KBM-7 (cell line): ENCODE measurements at regions not wholly inside any gene's neighbourhood (a gene's known extent, or its start where the extent isn't known, plus 50 kb on each side); places are given as distances from the start of the nearest gene placed in this dataset.

Experiments
- DNase-seq: peaks from one replicate; pipeline ENCODE4 v3.0.0-alpha.2; 2015
- in situ Hi-C: fragments of 300-500 bp; cut with MboI; formaldehyde crosslinking; loops from 2 replicates; pipeline ENCODE4 v1.14.3; 2020; ENCODE audit warnings: low sequenced_read_pairs, low pct_unique_long_range_greater_than_20kb, mixed read lengths

DNA sequence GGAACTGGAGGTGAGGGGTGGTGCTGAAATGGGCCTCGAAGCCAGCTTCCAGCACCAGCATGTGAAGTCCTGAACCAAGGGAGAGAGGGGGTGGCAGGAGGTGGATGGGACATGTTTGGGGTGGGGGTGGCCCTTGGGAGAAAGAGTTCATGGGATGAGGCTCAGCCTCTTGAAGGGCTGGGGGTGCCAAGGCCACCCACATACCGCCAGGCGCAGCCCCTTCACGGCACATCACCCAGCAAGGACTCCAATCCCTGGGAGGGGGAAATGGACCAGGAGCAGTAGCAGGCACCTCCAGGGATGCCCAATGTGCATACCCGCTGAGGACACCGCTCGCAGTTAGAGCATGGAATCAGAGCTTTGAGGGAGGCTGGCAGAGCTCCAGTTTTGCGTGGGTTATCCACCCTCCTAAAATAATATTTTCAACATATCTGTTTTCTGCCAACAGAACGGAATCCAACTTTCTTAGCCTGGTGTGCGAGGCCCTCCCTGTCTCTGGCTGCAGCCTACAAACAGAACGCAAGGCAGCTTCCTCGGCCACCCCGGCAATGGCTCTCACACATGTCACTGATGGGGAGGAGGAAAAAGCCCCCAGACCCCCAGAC lies 140.5 kb upstream of the VSTM2B start:
- DNase-seq = no peak
- in situ Hi-C loops = no loop called here

DNA sequence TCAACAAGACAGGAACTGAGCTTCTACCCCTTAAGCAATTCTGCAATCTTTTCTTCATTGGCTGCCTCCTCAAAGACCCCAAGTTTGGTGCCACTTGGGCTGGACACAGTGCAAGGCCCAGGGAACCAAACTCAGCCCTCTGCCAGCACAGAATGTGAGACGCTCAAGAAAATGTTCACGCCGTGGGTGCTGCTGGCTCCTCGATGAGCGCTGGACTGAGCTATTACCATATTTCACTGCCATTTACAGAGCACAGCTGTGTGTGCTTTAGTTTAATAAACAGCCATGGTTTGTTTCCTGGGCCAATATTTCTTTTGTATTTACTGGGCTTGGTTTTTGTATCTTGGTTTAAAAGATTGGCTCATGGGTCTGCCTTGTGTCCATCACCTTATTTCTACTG lies 138.8 kb upstream of the VSTM2B start:
- in situ Hi-C loops = no loop called here
- DNase-seq = no peak

DNA sequence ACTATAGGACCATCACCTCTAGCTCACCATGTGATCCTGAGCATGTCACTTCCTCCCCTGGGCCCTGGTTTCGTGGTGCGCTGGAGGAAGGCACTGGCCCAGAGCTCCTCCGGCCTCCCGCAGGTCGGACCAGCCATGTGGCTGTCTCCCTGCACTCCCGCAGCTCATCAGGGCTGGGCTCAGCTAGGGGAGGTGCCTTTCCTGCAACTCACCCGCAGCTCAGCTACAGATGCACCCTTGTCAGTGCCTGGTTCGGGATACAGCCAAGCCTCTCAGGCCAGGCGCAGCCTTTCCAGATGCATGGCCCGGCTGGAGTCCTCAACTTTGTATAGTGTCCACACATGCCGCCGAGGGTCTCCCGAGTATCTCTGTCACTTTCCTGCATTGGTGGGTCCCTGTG lies 138.2 kb upstream of the VSTM2B start:
- no peak for DNase-seq
- in situ Hi-C loops = no loop called here

DNA sequence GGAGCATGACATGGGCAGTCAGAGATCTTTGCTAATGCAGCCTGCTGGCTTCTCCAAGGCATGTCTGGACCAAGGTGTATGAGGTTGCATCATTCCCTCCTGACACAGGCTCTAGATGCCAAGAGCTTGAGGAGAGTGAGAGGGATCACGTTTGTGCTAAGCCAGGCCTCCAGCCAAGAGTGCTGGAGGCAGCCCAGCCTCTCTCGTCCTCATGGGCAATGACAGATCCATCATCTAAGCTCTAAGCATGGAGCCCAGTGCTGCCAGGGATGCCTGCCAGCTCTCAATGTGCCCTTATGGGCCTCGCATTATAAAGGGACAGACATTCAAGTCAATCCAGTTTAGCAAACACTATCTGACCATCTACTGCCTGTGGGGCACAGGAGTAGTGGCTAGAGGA lies 136.3 kb upstream of the VSTM2B start:
- in situ Hi-C loops = no loop called here
- DNase-seq = no peak

DNA sequence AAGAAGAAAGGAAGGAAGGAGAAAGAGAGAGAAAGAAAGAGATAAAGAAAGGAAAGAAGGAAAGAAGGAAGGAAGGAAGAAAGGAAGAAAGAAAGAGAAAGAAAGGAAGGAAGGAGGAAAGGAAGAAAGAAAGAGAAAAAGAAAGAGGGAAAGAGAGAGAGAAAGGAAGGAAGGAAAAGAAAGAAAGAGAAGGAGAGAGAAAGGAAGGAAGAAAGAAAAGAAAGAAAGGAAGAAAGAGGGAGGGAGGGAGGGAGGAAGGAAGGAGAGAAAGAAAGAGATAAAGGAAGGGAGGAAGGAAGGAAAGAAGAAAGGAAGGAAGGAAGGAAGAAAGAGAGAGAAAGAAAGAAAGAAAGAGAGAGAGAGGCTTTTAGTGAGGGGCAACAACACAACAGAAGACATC lies 135.1 kb upstream of the VSTM2B start:
- in situ Hi-C loops = no loop called here
- no peak for DNase-seq

DNA sequence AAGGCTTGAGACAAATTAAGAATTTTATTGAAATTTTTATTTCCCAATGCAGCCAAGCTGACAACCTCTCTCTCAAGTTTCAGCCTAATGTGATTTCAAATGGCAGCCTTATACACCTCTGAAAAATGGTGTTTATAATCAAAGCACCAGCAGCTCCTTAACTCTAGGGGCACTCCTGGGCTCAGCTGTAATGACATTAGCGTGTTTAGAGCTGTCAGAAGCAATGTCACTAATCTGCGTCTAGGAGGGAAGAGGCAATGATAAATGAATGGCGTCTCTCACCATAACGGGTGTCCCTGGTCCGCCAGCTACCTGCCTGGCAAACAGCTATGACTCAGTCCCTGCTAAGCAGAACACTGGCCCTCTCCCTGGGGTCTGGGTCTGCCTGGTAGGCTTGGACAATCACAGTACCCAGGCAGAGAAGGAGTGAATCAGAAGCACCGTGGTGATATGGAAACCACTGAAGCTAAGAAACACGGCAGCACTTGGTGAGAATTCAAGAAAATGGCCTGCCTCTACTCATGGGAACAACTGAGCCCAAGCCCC lies 131.8 kb upstream of the VSTM2B start:
- no peak for DNase-seq
- in situ Hi-C loops = no loop called here

DNA sequence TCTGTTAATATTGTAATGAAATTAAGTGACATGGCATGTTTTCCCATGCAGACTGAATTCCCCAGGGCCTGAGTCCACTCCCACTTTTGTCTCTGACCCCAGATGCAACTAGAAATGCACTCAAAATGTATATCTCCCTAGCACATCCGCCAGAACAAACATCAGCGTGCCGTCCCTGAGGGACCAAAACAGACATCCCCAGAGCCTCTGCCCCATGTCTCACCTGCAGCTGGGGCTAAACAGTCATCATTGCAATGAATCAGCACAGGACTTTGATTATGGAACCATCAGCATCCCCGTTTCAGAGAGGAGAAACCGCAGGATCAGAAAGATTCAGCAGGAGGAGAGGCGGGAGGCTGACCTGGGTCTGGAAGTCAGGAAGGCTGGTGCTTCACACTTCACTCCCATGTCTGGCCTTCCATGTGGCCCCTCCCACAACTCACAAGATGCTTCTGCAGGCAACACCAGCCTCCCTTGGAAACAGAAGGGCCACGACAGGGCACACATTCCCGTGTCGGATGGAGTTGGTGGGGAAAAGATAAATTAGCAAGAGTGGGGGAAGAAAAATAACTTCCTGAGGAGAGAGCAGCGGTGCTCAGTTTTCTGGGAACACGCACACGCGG lies 130.6 kb upstream of the VSTM2B start:
- no peak for DNase-seq
- in situ Hi-C loops = no loop called here

DNA sequence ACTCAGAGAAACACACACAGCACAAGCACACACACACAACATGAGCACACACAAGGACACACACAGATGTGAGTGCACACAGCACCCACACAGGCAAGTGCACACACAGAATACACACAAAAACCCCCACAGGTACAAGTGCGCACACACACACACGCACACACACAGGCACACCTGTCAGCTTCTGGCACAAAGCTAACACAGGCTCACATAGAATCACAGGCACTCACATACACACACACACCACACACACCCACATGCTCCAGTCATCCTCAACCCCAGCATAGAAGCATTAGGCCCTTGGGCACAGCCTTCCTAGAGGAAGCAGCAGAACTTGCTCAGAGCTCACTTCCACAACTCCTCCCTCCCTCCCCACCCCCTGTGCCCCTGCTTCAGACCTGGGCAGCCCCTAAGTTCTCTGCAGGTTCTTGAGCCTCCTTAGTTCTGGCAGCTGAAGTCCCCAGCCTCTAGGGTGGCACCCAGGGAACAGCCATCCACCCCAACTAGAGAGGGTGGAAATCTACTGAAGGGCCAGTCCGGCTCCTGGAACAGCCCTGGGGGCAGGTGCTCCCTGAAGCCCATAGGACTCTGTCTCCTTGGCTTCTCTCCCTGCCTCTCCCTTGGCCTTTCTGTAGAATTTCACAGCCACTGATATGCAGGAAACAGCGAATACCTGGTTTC lies 129.9 kb upstream of the VSTM2B start:
- DNase-seq = no peak
- in situ Hi-C loops = no loop called here

DNA sequence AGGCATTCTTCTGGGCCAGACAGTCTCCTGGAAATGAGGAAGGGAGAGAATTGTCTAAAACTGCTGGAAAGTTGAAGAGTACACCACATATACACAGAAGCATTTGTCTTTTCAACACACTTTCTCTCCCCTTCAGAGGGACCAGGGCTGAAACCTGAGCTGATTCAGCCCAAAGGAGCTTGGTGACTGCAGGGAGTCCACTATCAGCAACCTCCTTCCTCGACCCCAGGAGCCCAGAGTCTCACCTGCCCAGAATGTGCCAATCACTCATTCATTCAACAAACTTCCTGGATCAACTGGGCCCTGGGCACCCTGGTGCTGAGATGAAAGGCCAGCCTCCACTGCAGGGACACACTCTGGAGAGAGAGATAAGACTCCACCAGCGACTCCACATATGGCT lies 128.9 kb upstream of the VSTM2B start:
- DNase-seq = no peak
- in situ Hi-C loops = no loop called here

DNA sequence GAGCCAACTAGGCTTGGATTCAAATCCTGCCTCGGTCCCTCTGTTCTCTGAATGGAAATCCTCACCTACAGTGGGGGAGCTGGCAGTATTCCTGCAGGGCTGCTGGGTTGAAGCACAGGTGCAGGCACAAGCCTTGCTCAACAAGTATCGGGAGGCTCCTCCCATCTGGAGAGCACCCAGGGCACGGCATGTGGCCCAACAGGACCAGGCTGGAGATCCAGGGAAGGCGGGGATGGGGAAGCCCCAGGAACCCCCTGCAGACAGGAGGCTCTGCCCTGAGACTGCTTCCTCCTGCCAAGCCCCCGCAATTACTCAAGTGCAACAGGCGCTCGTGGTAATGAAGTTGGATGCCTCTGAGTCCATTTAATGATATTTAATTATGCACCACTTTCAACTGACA lies 128.0 kb upstream of the VSTM2B start:
- in situ Hi-C loops = no loop called here
- no peak for DNase-seq

DNA sequence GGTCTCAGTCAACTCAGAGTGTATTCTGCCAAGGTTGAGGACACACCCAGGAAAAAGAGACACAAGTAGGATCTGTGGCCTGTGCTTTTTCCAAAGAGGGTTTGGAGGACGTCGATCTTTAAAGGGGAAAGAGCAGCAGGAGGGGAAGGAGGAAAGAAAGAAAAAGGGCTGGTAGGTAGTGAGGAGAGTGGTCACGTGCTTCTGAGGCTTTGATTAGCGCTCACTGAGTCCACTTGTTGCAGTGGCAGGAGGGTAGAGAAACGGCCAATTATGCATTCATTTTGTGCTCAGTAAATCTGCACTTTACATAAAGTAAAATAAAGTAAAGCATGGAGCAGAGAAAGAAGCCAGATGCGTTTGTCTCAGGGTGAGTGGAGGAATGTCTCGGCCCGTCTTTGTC lies 126.0 kb upstream of the VSTM2B start:
- no peak for DNase-seq
- in situ Hi-C loops = no loop called here

DNA sequence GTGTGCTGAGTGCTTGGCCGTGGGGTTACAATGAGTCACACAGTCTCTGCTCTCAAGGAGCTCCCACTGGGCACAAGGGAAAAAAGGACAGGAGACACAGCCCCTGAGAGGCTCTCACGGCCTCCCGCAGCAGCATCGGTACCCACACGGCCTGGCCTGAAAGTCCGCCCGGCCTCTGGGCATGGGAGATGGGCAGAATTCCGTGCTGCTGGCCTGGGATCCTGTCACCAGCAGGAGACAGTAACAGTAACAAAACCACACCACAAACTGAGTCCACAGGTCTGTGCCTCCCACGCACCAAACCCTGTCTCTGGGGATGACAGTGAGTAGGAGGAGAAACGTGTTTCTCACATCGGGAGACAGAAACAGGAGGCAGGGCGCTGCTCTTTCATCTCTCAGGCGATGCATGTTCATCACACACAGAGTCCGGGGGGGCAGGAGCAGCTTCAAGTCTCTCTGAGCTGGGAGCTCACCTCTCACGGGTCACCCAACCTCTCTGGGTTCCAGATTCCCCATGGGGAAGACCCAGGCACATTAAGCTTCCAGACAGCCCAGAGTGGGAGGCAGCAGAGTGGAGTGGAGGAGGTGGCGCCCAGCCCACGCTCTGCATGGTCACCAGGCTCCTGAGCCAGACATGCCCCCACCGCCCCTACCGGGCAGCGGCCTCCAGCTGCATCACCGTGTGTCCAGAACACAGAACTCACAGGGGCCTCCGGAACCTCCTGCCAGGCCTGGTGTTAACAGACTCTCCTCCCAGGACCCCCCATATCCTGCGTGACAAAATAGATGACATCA lies 124.7 kb upstream of the VSTM2B start:
- no peak for DNase-seq
- in situ Hi-C loops = no loop called here

DNA sequence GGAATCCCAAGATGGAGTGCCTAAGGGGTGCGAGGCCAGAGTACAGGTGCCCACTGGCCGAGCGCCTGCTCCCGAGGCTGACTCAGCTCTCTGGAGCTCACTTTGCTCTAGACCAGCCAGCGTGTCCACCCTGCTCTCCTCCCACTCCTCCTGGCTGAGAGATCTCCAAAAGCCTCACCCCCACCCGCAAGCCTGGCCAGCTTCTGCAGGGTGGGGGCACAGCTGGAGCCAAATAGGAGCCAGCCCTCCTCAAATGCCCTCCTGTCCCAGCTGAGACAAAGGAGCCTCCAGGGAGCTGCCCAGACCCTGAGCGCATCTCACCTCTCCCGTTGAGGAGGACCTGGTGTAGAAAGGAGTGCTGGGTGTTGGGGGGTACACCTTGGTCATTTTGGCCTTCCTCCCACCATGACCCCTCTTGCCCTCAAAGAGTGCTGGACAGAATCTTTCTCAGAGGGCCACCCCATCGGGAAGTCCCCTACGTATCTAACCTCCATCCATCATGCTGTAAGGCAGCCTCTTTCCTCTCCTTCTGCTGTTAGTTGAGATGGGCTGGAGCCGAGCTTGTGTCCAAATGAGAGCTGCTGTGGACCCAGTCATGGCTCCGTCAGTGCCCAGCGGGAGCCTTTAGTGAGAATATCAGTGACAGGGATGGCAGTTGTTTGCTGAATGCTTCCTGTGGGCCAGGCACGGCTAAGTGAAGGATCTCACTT lies 123.9 kb upstream of the VSTM2B start:
- in situ Hi-C loops = no loop called here
- no peak for DNase-seq

DNA sequence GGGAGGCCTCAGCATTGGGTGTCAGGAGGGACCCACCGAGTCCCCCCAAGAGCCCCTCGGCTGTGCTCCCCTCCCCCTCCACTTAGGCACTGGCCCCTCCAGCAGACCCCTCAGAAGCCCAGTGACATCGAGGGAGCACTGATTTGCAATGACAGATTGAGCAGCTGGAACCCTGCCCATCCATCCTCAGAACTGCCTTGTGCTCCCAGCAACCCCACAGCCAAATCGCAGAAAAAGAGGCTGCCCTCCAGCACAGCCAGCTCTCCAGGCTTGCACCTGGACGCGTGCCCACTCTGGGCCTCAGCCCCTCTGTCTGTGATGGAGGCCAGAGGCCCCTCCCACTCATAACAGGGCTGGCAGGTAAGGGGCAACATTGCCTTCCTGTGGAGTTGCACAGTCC lies 123.2 kb upstream of the VSTM2B start:
- in situ Hi-C loops = no loop called here

DNA sequence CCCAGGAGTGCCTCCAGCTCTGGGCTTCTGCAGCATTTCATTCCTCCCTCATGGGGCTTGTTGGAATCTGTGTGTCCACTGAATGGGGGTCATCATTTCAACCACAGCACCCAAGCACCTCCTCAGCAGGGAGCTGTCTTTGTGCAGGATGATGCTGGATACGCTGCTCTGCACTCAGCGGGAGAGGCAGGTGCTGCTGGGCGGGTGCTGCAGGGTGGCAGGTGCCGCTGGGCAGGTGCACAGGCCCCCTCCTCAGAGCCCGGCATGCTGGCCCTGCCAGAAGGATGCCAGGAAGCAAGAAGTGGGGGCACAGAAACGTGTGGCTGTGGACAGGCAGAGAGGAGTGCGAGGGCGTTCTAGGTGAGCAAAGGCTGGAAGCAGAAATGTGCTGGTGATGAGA lies 121.8 kb upstream of the VSTM2B start:
- no peak for DNase-seq
- in situ Hi-C loops = no loop called here

More for the DNA sequence above, 123.2 kb upstream of the VSTM2B start:
- DNase-seq = no peak

DNA sequence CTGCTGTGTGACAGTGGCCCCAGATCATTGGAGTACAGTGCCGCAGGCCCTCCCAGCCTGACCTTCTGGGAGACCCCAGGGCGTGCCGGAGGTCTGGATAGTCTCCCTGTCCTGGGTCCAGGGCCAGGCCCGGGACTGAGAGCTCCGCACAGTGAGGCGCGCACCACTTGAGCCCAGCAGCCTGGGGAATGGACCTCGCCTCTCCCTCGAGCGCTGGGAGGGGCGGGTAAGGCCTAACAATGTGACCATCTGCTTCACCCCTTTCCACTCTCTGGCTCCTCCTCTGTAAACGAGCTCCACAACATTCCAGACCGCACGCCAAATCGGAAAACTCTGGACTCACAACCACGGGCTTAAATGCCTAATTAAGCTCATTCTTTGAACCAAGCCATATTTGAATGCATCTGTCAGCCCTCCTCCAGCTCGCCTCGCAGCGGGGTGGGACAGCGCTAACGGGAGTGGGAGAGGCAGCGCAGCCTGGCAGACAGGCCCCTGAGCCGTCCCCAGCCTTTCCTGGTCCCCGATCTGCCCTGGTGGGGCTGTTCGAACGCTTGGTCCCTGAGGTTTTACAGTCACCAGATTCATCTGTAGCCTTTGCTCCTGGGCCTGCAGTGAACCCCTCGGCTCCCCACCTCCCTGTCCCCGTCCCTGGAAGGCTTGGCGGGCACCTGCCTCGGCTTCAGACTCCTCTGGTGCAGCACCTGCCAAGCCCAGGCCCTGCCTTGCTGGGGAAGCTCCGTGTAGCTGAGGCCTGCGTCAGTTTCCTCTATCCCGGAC lies 120.7 kb upstream of the VSTM2B start:
- DNase-seq = no peak
- in situ Hi-C loops = no loop called here

DNA sequence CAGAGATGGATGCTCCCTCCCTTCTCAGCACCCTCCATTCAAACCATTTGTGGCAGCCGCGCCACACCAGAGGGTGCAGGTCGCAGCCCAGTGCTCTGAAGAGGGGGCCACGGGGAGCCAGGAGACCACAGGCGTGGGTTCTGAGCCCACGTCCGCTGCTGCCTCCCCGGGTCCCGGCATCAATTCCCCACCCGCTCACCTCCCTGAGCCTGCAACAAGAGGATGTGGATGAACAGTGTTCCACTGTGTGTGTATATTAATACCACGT lies 120.1 kb upstream of the VSTM2B start:
- no peak for DNase-seq
- in situ Hi-C loops = no loop called here

DNA sequence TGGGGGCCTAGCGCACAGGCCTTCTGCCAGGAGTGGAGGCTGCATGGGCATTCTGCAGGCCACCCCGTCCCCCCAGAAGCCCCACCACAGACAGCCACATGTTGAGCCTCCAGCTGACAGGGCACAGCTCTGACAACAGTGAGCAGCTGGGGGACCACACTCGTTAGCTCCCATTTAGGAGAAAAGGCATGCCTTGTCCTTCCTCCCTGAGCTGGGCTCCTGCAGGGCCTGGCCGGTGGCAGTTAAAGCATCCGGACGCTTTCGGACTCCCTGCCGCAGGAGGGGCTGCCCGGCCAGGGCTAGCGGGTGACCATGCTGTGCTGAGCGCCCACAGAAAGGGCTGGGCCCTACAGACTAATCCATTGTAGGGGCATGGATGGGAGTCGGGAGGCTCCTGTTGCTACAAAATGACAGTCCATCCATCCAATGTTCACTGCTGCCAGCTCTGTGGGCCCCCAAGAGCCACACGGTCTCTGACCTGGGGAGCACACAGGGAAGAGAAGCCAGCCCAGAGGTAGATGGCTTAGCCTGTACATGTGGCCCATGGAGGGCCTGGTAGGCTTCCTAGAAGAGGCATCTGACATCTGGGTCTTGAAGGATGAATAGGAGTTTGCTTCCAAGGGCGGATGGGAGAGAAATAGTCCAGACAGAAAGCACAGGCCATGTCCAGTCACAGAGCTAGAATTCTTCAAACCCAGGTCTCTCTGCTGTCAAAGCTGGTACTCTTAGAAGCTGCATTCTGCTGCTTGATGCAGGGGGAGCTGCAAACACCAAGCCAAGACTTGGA lies 116.5 kb upstream of the VSTM2B start:
- DNase-seq = no peak

More for the DNA sequence above, 116.5 kb upstream of the VSTM2B start:
- in situ Hi-C loops = no loop called here
